ENCODE measurements at regions not wholly inside any gene's neighbourhood (a gene's known extent, or its start where the extent isn't known, plus 50 kb on each side); places are given as distances from the start of the nearest gene placed in this dataset.
"Not testable (repeated sequence)": the region's sequence is repeated elsewhere in the genome, so short reads cannot be mapped to it uniquely, and the experiment has no call there.

GRCh38 chr14:49946320-49947141, 53.6 kb downstream of the ARF6 start:
- peak; percentile 39 for DNase-seq (ENCODE audit: low read depth)

GRCh38 chr14:49947506-49947905, 54.6 kb downstream of the ARF6 start:
- DNase-seq (ENCODE audit: low read depth) = no peak

DNA sequence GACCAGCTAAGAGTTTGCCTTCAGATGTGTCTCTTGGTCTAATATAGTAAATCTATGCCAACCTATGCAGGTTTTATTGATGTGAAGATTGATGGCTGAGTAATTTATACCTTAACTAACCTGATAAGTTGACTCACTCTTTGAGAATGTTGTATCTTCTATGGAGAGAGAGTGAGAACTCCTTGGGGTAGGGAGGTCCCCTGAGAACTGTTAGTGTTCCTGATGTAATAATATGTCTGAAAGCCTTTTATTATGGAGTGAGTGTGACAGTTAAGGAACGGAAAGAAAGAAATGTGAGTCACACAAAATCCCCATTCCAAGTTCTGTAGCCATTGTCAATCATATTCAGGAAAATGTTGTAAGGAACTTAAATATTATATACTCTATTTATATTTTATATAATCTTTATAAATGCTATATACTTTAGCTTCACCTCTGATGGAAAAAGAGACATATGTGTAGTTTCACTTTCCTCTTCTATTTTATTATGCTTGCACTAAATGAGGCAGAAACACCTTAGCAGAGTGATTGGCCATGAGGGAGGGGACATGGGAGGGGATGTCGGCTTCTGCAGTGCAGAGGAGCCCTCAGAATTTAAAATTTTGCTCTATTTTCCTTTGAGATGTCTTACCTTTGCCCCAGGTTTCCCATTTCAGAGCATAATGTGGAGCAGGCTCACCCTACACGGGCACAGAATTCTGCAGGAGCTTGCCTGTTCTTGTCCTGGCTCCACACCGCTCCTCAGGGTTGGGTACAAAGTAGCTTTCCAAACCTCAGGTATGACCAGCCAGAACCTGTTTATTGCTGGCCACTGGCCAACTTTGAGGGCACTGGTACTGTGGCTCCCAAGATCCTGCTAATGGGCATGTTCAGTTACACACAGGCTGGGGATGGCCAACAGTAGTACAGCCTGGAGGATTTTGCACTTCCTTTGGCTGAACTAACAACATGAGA, 57.7 kb downstream of the ARF6 start:
- no peak for DNase-seq (ENCODE audit: low read depth)

DNA sequence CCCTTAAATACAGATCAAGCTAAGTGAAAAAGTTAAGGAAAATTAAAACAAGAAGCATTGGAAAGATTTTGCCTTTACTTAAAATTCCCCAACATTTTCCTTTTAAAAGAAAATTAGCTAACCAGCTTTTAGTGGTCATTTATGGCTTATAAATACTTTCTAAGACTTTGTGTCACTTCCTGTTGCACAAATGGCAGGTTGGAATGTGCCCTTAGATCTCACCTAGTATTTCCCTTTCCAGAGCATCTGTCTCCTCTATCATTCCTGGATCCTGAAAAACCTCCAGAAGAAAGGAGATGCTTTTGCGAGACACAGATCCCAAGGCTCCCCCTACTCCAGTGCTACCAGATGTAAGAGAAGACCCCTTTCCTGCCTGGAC, 58.3 kb downstream of the ARF6 start:
- no peak for DNase-seq (ENCODE audit: low read depth)

- DNase-seq (ENCODE audit: low read depth) = no peak
Observed at GRCh38 chr14:49951691-49952345, 58.9 kb downstream of the ARF6 start.

GRCh38 chr14:49953196-49953595, 60.3 kb downstream of the ARF6 start:
- no peak for DNase-seq (ENCODE audit: low read depth)

- peak; percentile 86 for DNase-seq (ENCODE audit: low read depth)
Observed at GRCh38 chr14:49954171-49954631, 61.3 kb downstream of the ARF6 start.

DNA sequence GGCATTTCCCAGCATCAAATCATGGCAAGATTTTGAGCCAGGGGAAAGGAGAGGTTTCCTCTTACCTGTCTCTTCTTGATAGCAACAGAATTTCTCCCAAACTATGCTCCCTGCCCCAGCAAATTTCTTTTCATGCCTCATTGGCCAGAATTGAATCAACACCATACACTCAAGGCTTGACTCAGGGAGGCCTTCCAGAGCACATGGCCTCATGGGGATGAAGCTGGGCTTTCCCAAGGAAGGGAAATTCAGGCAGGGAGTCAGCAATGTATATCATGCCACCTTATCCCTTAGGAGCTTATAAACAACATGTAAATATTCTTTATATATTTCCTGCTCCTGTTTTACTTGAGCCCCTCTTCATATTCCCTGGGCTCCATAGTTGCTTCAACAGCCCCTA, 62.1 kb downstream of the ARF6 start:
- no peak for DNase-seq (ENCODE audit: low read depth)

DNA sequence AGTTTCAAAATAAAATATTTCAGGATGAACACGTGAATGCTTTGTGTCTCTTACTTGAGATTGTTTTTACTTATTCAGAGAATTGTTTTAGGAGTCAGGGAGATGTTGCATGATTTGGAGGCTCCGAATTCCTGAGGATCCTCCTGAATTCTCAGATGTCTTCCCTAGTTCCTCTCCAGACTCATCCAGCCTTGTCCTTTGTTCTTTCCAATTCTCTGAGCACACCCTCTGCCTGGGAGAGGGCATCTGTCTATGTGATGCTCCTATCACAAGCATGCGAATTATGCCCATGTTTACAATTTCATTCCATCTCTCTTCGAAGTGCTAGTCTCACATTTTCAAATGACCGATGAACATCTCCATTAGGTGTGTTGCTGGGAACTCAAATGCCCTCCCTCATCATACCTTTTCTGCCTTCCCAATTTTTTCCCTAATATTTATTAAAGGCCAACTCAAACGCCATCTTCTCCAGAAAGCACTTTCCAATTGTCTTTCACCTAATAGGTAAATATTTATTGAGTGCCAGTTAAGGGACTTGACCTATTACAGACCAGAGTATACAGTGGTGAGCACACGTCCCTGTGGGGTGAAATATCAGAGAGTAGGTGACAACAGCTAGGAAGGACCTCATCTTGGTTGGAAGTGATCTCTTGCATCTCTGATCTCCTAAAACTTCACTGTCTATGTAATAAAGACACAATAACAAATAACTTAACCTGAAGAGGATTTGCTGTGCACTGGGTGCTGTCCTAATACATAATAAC, 64.4 kb downstream of the ARF6 start:
- no peak for DNase-seq (ENCODE audit: low read depth)

DNA sequence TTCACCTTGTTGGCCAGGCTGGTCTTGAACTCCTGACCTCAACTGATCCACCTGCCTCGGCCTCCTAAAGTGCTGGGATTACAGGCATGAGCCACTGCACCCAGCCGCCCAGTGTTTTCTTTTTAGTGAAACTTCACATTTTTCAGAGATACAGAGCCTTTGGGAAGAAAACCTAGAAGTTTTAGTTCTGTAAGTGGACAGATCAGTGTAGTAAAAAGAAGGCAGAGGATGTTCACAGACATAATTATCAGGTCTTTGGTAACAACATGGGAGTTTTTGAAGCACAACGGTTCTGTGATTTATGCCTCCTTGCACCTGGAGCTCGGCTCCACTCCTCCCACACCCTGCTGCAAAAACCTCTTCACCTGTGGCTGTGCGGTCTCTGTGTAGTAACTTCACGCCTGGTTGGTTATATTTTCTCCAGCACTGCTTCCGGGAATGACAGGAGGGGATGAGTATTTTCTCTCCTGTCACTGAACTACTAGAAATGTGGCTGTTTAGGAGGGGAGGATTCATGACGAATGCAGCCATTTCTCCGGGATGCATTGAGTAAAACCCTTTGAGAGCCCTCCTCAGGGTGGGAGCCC, 67.0 kb downstream of the ARF6 start:
- DNase-seq (ENCODE audit: low read depth) = no peak

DNA sequence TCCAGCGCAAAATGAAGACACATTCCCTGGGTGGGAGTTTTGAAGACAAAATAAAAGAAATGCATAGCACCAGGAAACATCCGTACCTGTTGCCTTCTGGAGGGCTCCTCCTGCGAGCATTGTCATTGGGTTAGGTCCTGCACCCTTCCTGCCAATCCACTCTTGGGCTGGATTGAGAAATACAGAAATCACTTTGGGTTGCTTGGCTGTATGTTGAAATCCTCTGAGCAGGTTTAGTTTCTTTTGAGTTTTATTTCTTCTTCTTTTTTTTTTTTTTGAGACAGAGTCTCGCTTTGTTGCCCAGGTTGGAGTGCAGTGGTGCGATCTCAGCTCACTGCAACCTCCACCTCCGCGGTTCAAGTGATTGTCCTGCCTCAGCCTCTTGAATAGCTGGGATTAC, 67.6 kb downstream of the ARF6 start:
- no peak for DNase-seq (ENCODE audit: low read depth)

DNA sequence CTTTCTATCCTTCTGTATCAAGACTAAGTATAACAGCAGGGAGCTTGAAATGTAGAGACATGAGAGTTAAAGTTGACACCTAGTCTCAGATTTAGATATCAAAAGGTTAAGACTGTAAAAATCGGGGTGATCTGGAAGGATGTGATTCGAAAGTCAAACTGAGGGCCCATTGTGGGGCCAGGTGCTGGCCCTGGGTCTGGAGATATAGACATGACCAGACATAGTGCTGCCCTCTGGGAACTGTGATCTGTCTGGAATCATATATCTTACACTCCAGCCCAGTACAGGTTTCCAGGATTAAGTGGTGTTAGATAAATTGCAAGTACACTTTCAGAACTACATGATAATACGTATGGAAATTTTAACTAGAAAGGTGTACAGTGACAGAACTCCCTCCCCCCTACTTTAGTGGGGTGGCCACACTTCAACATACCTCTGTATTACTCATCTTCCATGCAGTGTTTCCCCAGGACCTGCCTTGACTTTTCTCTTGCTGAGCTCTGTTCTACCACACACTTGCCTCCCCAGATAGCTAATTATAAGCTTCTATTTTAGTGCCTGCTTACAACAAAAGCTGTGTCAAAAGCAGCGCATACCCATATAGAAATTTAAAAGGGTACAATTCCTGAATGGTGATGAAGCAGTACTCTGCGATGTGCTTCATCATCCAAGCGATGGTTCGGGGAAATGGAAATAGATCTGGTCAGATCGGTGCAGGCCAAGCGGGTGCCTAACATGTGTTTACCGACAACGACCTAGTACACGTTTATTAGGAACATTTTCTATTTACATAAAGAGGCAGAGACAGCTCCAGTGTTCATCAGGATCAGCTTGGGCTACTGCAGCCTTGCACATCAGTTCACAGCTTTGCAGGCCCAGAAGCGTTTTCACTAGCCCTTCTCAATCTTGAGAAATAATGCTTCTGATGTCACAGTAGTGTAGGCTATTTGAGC, 68.7 kb downstream of the ARF6 start:
- no peak for DNase-seq (ENCODE audit: low read depth)

DNA sequence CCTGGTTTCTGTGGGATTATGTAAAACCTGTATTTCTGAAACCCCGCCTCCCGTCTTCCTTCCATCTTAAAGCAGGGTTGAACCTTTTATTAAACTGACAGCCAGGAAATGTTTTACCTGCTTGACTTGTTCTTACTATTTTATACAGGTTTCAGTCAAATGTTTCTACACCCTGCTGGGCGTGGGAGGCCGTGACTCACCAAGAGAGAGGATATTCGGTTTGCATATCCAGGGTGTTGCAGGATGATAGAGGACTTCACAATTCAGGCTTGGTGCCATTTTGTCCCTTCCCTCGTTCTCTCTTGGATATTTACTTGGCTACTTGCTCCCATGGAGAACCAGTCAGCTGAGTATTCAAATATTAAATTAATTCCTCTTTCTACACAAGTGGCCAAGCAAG, 69.7 kb downstream of the ARF6 start:
- no peak for DNase-seq (ENCODE audit: low read depth)

GRCh38 chr14:49965068-49965651, 72.3 kb downstream of the ARF6 start:
- not testable (repeated sequence) for DNase-seq (ENCODE audit: low read depth)

DNA sequence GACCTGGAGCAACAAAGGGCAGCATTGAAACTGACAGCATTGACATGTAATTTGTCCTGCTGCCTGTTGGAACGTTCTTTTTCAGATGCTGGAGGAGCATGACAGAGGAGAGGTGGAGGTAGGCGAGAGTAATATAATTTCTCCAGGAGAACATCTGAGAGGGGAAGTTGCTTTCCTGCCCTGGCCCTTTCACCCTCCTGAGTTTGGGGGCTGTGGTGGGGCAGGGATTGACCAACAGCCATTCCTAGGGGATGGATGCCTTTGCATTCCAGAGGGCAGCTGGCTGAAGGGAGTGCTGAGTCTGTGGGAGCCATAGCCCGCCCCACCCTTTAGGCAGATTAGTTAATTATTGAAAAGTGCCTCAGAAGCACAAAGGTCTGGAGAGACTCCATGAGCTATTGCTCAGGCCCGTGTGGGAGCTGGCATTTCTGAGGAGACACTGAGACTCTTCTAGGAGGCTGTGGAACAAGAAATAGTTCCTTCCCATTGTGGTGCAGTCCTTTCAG, 73.5 kb downstream of the ARF6 start:
- DNase-seq (ENCODE audit: low read depth) = no peak

DNA sequence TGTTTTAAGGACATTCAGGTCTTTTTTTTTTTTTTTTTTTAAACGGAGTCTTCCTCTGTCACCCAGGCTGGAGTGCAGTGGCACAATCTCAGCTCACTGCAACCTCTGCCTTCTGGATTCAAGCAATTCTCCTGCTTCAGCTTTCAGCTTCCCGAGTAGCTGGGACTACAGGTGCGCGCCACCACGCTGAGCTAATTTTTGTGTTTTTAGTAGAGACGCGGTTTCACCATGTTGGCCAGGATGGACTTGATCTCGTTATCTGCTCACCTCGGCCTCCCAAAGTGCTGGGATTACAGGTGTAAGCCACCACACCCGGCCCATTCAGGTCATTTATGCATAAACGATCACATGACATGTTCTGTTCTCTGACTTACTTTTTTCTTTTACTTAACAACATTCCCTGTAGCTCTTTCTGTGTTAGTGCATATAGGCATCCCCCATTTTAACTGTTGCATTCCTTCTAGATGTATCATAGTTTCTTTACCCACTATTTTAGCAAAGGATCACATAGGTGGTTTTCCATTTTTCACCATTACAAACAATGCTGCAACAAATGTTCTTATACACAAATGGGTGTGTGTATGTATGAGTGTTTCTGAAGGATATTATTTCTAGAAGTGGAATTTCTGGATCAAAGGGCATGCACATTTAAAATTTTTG, 74.2 kb downstream of the ARF6 start:
- DNase-seq (ENCODE audit: low read depth) = no peak

GRCh38 chr14:49969961-49970360, 77.1 kb downstream of the ARF6 start:
- no peak for DNase-seq (ENCODE audit: low read depth)

- no peak for DNase-seq (ENCODE audit: low read depth)
Observed at GRCh38 chr14:49970474-49971147, 77.7 kb downstream of the ARF6 start.

Data from GM04503 (cell line).